HCT116 (cell line): ENCODE measurements at regions not wholly inside any gene's neighbourhood (a gene's known extent, or its start where the extent isn't known, plus 50 kb on each side); places are given as distances from the start of the nearest gene placed in this dataset.

Experiments
- EZH2 ChIP-seq: fragments of 200-600 bp; sonication (generic); IDR thresholded peaks from 2 replicates; pipeline ENCODE4 v1.6.1; 2017; ENCODE audit warnings: antibody characterized with exemption, mixed run types
- EZH2phosphoT487 ChIP-seq: fragments of 200-600 bp; IDR thresholded peaks from 2 replicates; pipeline ENCODE4 v1.6.1; 2018; ENCODE audit warnings: antibody characterized with exemption, borderline replicate concordance
- JUND ChIP-seq: IDR thresholded peaks from 2 replicates; pipeline ENCODE4 v1.6.1; 2012
- POLR2A ChIP-seq: IDR thresholded peaks from 2 replicates; pipeline ENCODE4 v1.7.0; 2011; ENCODE audit warnings: borderline replicate concordance; ENCODE audit not compliant: insufficient read depth, insufficient read length; ENCODE audit errors: extremely low read depth
- POLR2AphosphoS5 ChIP-seq: IDR thresholded peaks from 2 replicates; pipeline ENCODE4 v1.6.1; 2011; ENCODE audit warnings: mild to moderate bottlenecking, low read depth, low read length, moderate library complexity
- RAD21 ChIP-seq: IDR thresholded peaks from 2 replicates; pipeline ENCODE4 v1.6.1; 2012; ENCODE audit warnings: low read depth, mild to moderate bottlenecking
- SP1 ChIP-seq: IDR thresholded peaks from 2 replicates; pipeline ENCODE4 v1.6.1; 2012; ENCODE audit warnings: low read depth
- YY1 ChIP-seq: IDR thresholded peaks from 2 replicates; pipeline ENCODE4 v1.6.1; 2011; ENCODE audit warnings: low read length, low read depth, moderate library complexity, mild to moderate bottlenecking; ENCODE audit not compliant: insufficient replicate concordance; ENCODE audit errors: extremely low read depth
- ZNF274 ChIP-seq: fragments of 200-500 bp; sonication (Bioruptor generic); IDR thresholded peaks from 2 replicates; pipeline ENCODE4 v1.6.1; 2014; ENCODE audit warnings: mild to moderate bottlenecking, low read depth, low read length, inconsistent platforms
- TF ChIP-seq, protein P1 (sequence below), 3 experiments: fragments of 200-600 bp in 1 of 3; sonication (generic) in 1 of 3; IDR thresholded peaks in 2 of 3; conservative IDR thresholded peaks in 1 of 3; 2 replicates each; pipeline ENCODE4 v1.5.1; 2012 to 2017; ENCODE audit warnings: low read depth in 2 of 3, low read length in 2 of 3, antibody characterized with exemption in 1 of 3, borderline replicate concordance in 1 of 3, control low read depth in 1 of 3, mild to moderate bottlenecking in 1 of 3, mixed read lengths in 1 of 3, mixed run types in 1 of 3, moderate library complexity in 1 of 3; ENCODE audit not compliant: insufficient read depth in 1 of 3
- TF ChIP-seq, protein P2 (sequence below): IDR thresholded peaks from 2 replicates; pipeline ENCODE4 v1.6.1; 2012
- TF ChIP-seq, protein P3 (sequence below): IDR thresholded peaks from 2 replicates; pipeline ENCODE4 v1.6.1; 2012; ENCODE audit warnings: low read depth

DNA sequence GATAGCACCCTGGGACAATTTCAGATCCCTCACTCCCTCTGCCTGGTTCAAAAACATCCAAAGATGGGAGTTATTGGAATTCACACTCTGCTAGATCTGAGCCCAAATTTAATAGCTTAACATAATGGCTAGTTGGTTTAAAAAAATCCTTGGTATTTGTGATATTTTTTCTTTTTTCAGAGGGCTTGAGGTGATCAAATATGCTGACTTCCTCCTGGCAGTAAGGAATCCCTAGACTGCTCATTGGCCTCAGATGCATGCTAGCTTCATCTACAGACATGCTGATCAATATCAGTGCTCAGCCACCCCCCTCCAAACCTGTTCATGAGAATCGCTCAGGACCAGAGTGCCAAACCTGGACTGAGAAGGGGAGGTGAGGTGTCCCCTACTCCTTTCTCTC is 74.7 kb upstream of the PLPP4 start:
- TF ChIP-seq, protein P1, sequence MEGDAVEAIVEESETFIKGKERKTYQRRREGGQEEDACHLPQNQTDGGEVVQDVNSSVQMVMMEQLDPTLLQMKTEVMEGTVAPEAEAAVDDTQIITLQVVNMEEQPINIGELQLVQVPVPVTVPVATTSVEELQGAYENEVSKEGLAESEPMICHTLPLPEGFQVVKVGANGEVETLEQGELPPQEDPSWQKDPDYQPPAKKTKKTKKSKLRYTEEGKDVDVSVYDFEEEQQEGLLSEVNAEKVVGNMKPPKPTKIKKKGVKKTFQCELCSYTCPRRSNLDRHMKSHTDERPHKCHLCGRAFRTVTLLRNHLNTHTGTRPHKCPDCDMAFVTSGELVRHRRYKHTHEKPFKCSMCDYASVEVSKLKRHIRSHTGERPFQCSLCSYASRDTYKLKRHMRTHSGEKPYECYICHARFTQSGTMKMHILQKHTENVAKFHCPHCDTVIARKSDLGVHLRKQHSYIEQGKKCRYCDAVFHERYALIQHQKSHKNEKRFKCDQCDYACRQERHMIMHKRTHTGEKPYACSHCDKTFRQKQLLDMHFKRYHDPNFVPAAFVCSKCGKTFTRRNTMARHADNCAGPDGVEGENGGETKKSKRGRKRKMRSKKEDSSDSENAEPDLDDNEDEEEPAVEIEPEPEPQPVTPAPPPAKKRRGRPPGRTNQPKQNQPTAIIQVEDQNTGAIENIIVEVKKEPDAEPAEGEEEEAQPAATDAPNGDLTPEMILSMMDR (IDR thresholded peaks at IDR 0.05 in 2 of 3, conservative IDR thresholded peaks at IDR 0.05 in 1 of 3; ENCODE audit: borderline replicate concordance in 1 of 3, insufficient read depth in 1 of 3, low read depth in 2 of 3, low read length in 2 of 3) = no peak
- TF ChIP-seq JUND (no peak), POLR2AphosphoS5 (no peak), POLR2A (no peak), RAD21 (no peak), ZNF274 (no peak), EZH2 (no peak), EZH2phosphoT487 (no peak), YY1 (no peak), SP1 (no peak)
- TF ChIP-seq, protein P2, sequence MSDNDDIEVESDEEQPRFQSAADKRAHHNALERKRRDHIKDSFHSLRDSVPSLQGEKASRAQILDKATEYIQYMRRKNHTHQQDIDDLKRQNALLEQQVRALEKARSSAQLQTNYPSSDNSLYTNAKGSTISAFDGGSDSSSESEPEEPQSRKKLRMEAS = no peak
- TF ChIP-seq, protein P3, sequence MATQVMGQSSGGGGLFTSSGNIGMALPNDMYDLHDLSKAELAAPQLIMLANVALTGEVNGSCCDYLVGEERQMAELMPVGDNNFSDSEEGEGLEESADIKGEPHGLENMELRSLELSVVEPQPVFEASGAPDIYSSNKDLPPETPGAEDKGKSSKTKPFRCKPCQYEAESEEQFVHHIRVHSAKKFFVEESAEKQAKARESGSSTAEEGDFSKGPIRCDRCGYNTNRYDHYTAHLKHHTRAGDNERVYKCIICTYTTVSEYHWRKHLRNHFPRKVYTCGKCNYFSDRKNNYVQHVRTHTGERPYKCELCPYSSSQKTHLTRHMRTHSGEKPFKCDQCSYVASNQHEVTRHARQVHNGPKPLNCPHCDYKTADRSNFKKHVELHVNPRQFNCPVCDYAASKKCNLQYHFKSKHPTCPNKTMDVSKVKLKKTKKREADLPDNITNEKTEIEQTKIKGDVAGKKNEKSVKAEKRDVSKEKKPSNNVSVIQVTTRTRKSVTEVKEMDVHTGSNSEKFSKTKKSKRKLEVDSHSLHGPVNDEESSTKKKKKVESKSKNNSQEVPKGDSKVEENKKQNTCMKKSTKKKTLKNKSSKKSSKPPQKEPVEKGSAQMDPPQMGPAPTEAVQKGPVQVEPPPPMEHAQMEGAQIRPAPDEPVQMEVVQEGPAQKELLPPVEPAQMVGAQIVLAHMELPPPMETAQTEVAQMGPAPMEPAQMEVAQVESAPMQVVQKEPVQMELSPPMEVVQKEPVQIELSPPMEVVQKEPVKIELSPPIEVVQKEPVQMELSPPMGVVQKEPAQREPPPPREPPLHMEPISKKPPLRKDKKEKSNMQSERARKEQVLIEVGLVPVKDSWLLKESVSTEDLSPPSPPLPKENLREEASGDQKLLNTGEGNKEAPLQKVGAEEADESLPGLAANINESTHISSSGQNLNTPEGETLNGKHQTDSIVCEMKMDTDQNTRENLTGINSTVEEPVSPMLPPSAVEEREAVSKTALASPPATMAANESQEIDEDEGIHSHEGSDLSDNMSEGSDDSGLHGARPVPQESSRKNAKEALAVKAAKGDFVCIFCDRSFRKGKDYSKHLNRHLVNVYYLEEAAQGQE = no peak
